H54 (cell line): ENCODE measurements at regions not wholly inside any gene's neighbourhood (a gene's known extent, or its start where the extent isn't known, plus 50 kb on each side); places are given as distances from the start of the nearest gene placed in this dataset.

Experiments used
- DNase-seq: peaks from one replicate; pipeline ENCODE4 v3.0.0; 2011; ENCODE audit warnings: low spot score, mixed read lengths; ENCODE audit not compliant: insufficient read length
- FAIRE-seq: peaks from 3 replicates; lab custom pipeline; 2011; peaks lifted over from hg19 to GRCh38; lab: Jason Lieb, UNC
- POLR2A ChIP-seq: IDR thresholded peaks from 2 replicates; pipeline ENCODE4 v1.6.1; 2011; ENCODE audit warnings: low read depth, mild to moderate bottlenecking, low read length

GRCh38 chr3:164179110-164179774, 899.1 kb downstream of the SI start:
- FAIRE-seq (no peak), DNase-seq (no peak)
- no peak for TF ChIP-seq POLR2A

GRCh38 chr3:164174059-164174458, 904.2 kb downstream of the SI start:
- no peak for TF ChIP-seq POLR2A
- DNase-seq: no peak
- FAIRE-seq: no peak

- FAIRE-seq (peak; percentile 76), DNase-seq (no peak)
- no peak for TF ChIP-seq POLR2A
Observed at GRCh38 chr3:164155400-164155799, 922.9 kb downstream of the SI start.

- no peak for TF ChIP-seq POLR2A
- FAIRE-seq (no peak), DNase-seq (no peak)
Observed at GRCh38 chr3:164144824-164145223, 933.5 kb downstream of the SI start.

GRCh38 chr3:164132878-164133277, 945.4 kb downstream of the SI start:
- FAIRE-seq: no peak
- no peak for TF ChIP-seq POLR2A
- DNase-seq: no peak

- no peak for FAIRE-seq
- no peak for TF ChIP-seq POLR2A
- no peak for DNase-seq
Observed at GRCh38 chr3:164113371-164114332, 964.6 kb downstream of the SI start.

- TF ChIP-seq POLR2A: no peak
- DNase-seq: no peak
- no peak for FAIRE-seq
Observed at GRCh38 chr3:164096352-164096751, 981.9 kb downstream of the SI start.

GRCh38 chr3:164095949-164096348, 982.3 kb downstream of the SI start:
- FAIRE-seq: no peak
- TF ChIP-seq POLR2A: no peak

GRCh38 chr3:164095279-164095678, 983.0 kb downstream of the SI start:
- DNase-seq (no peak), FAIRE-seq (no peak)
- no peak for TF ChIP-seq POLR2A

More at GRCh38 chr3:164095949-164096348, 982.3 kb downstream of the SI start:
- DNase-seq: no peak

- FAIRE-seq: no peak
- DNase-seq: no peak
Observed at GRCh38 chr3:164094546-164094945, 983.8 kb downstream of the SI start.

GRCh38 chr3:164080208-164080607, 998.1 kb downstream of the SI start:
- DNase-seq (no peak), FAIRE-seq (no peak)
- no peak for TF ChIP-seq POLR2A

More at GRCh38 chr3:164094546-164094945, 983.8 kb downstream of the SI start:
- TF ChIP-seq POLR2A: no peak

GRCh38 chr3:164064298-164064697, 1014.0 kb downstream of the SI start:
- TF ChIP-seq POLR2A: no peak
- DNase-seq (no peak), FAIRE-seq (no peak)

GRCh38 chr3:164060923-164061322, 1017.4 kb downstream of the SI start:
- no peak for TF ChIP-seq POLR2A
- DNase-seq (no peak), FAIRE-seq (no peak)

GRCh38 chr3:164049847-164050246, 1028.4 kb downstream of the SI start:
- DNase-seq: no peak
- no peak for TF ChIP-seq POLR2A
- FAIRE-seq: no peak
